GM20000 (cell line): ENCODE measurements at regions not wholly inside any gene's neighbourhood (a gene's known extent, or its start where the extent isn't known, plus 50 kb on each side); places are given as distances from the start of the nearest gene placed in this dataset.

Experiments
- DNase-seq: peaks from one replicate; pipeline ENCODE4 v3.0.0; 2012; ENCODE audit warnings: low spot score
- TF ChIP-seq, protein P1 (sequence below): IDR thresholded peaks from 2 replicates; pipeline ENCODE4 v1.5.1; 2012; ENCODE audit warnings: mild to moderate bottlenecking, control low read depth; ENCODE audit errors: extremely low read depth, missing control alignments

DNA sequence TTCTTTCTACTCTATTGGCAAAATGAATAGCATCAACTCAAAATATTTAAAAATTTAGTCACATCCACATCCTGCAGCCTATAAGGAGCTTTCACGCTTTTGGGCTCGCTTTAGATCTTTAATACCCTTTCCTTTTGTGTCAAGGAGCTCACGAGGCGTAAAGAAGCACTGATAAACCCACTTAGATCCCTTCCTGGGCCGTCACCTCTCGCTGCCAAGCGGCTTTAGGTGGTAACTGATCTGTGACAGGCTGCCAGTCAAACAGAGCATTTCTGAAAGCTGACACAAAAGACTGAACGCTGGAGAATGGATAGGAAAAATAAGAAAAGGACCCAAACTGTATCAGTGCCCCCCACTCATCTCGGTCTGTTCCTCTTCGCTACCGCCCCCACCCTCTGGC lies 385.7 kb upstream of the MMS22L start:
- TF ChIP-seq, protein P1, sequence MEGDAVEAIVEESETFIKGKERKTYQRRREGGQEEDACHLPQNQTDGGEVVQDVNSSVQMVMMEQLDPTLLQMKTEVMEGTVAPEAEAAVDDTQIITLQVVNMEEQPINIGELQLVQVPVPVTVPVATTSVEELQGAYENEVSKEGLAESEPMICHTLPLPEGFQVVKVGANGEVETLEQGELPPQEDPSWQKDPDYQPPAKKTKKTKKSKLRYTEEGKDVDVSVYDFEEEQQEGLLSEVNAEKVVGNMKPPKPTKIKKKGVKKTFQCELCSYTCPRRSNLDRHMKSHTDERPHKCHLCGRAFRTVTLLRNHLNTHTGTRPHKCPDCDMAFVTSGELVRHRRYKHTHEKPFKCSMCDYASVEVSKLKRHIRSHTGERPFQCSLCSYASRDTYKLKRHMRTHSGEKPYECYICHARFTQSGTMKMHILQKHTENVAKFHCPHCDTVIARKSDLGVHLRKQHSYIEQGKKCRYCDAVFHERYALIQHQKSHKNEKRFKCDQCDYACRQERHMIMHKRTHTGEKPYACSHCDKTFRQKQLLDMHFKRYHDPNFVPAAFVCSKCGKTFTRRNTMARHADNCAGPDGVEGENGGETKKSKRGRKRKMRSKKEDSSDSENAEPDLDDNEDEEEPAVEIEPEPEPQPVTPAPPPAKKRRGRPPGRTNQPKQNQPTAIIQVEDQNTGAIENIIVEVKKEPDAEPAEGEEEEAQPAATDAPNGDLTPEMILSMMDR, result no peak
- DNase-seq, result peak; percentile 28

GRCh38 chr6:97669191-97670031 lies 386.4 kb upstream of the MMS22L start:
- TF ChIP-seq, protein P1, result no peak

GRCh38 chr6:97674802-97675201 lies 391.8 kb upstream of the MMS22L start:
- TF ChIP-seq, protein P1, result no peak
- DNase-seq, result no peak

More at GRCh38 chr6:97669191-97670031, 386.4 kb upstream of the MMS22L start:
- peak; percentile 77 for DNase-seq

DNA sequence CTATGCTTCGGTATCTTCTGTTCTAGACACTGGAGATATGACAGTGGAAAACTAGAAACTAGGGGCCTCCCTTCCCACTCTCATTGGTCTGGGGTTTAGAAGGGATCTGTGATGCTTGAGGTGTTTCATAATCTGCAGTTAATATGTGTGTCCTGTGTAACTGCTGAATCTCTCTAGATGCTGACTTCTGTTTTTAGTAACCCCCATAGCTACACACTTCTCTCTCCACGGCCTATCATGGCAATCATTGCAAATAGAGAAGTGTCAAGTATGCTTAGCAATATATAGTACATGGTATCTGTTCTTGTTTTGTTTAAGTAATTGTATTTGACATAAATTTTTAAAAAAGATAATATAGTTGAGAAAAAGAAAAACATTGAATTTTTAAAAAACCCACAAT lies 394.6 kb upstream of the MMS22L start:
- TF ChIP-seq, protein P1, result no peak
- no peak for DNase-seq

GRCh38 chr6:97687916-97688315 lies 404.9 kb upstream of the MMS22L start:
- TF ChIP-seq, protein P1, result no peak
- DNase-seq, result no peak

- no peak for DNase-seq
Observed at GRCh38 chr6:97689078-97689754, 406.2 kb upstream of the MMS22L start.

More at GRCh38 chr6:97689078-97689754, 406.2 kb upstream of the MMS22L start:
- TF ChIP-seq, protein P1, result no peak
